HG03439 (cell line): ENCODE measurements at regions not wholly inside any gene's neighbourhood (a gene's known extent, or its start where the extent isn't known, plus 50 kb on each side); places are given as distances from the start of the nearest gene placed in this dataset.
"Not testable (repeated sequence)": the region's sequence is repeated elsewhere in the genome, so short reads cannot be mapped to it uniquely, and the experiment has no call there.

Source experiments
- ATAC-seq: cut with Tn5 transposase; IDR thresholded peaks from one replicate; pipeline ENCODE4 v1.9.1; 2021; ENCODE audit warnings: mild to moderate bottlenecking, moderate library complexity; ENCODE audit not compliant: unreplicated experiment

GRCh38 chr1:221549815-221550214 is 192.1 kb downstream of the DUSP10 start:
- ATAC-seq: no peak

GRCh38 chr1:221552792-221553191 is 189.1 kb downstream of the DUSP10 start:
- ATAC-seq: not testable (repeated sequence)

GRCh38 chr1:221555689-221556433 is 186.0 kb downstream of the DUSP10 start:
- no peak for ATAC-seq

GRCh38 chr1:221556435-221556834 is 185.5 kb downstream of the DUSP10 start:
- no peak for ATAC-seq

- ATAC-seq: no peak
Measured at GRCh38 chr1:221557013-221557412, 184.9 kb downstream of the DUSP10 start.

- ATAC-seq: no peak
Measured at GRCh38 chr1:221558396-221558795, 183.5 kb downstream of the DUSP10 start.

- ATAC-seq: no peak
Measured at GRCh38 chr1:221559911-221560310, 182.0 kb downstream of the DUSP10 start.

- ATAC-seq: no peak
Measured at GRCh38 chr1:221562542-221563475, 179.1 kb downstream of the DUSP10 start.

- ATAC-seq: no peak
Measured at GRCh38 chr1:221563476-221563921, 178.4 kb downstream of the DUSP10 start.

GRCh38 chr1:221564891-221565290 is 177.0 kb downstream of the DUSP10 start:
- no peak for ATAC-seq

- no peak for ATAC-seq
Measured at GRCh38 chr1:221565711-221566110, 176.2 kb downstream of the DUSP10 start.

- no peak for ATAC-seq
Measured at GRCh38 chr1:221567859-221568507, 173.9 kb downstream of the DUSP10 start.

GRCh38 chr1:221573756-221574155 is 168.1 kb downstream of the DUSP10 start:
- no peak for ATAC-seq

- no peak for ATAC-seq
Measured at GRCh38 chr1:221574529-221574928, 167.4 kb downstream of the DUSP10 start.

GRCh38 chr1:221575605-221576004 is 166.3 kb downstream of the DUSP10 start:
- ATAC-seq: no peak

GRCh38 chr1:221576268-221576667 is 165.6 kb downstream of the DUSP10 start:
- no peak for ATAC-seq

GRCh38 chr1:221583465-221583864 is 158.4 kb downstream of the DUSP10 start:
- ATAC-seq: no peak

- not testable (repeated sequence) for ATAC-seq
Measured at GRCh38 chr1:221587013-221587412, 154.9 kb downstream of the DUSP10 start.

- not testable (repeated sequence) for ATAC-seq
Measured at GRCh38 chr1:221591250-221591649, 150.6 kb downstream of the DUSP10 start.

- no peak for ATAC-seq
Measured at GRCh38 chr1:221594576-221594975, 147.3 kb downstream of the DUSP10 start.

GRCh38 chr1:221598122-221598521 is 143.8 kb downstream of the DUSP10 start:
- no peak for ATAC-seq
